Heart right ventricle (tissue), 16 donors: ENCODE measurements at regions not wholly inside any gene's neighbourhood (a gene's known extent, or its start where the extent isn't known, plus 50 kb on each side); places are given as distances from the start of the nearest gene placed in this dataset.
"Not testable (repeated sequence)": the region's sequence is repeated elsewhere in the genome, so short reads cannot be mapped to it uniquely, and the experiment has no call there.

Experiments
- ATAC-seq, 8 donors: fragments of 200-7000 bp; cut with Tn5 transposase; one replicate each; pipeline ENCODE4 v1.9.1; 2020; ENCODE audit warnings: mild to moderate bottlenecking in 8 of 8, moderate library complexity in 8 of 8, moderate number of reproducible peaks in 1 of 8
- DNase-seq, 2 donors: peaks; one replicate each; pipeline ENCODE4 v3.0.0-alpha.2; 2020
- H3K27ac ChIP-seq, 10 donors: fragments of 200-600 bp; sonication (generic) in 2 of 10; one replicate each; pipeline versions ENCODE4 v1.5.0 to v1.8.0; 2020 to 2022; ENCODE audit warnings: mild to moderate bottlenecking in 3 of 10
- H3K27me3 ChIP-seq, 7 donors: fragments of 200-600 bp; one replicate each; pipeline ENCODE4 v1.8.0; 2021 to 2022; ENCODE audit warnings: mild to moderate bottlenecking in 2 of 7
- H3K36me3 ChIP-seq, 9 donors: fragments of 200-600 bp; sonication (generic) in 1 of 9; one replicate each; pipeline versions ENCODE4 v1.5.0 to v1.8.0; 2020 to 2022; ENCODE audit warnings: mild to moderate bottlenecking in 2 of 9
- H3K4me1 ChIP-seq, 9 donors: fragments of 200-600 bp; sonication (generic) in 1 of 9; one replicate each; pipeline versions ENCODE4 v1.5.0 to v1.8.0; 2020 to 2022; ENCODE audit warnings: mild to moderate bottlenecking in 4 of 9
- H3K4me3 ChIP-seq, 10 donors: fragments of 200-600 bp; sonication (generic) in 2 of 10; one replicate each; pipeline versions ENCODE4 v1.5.0 to v1.8.0; 2020 to 2022; ENCODE audit warnings: mild to moderate bottlenecking in 7 of 10, moderate library complexity in 2 of 10
- H3K9me3 ChIP-seq, 11 donors: fragments of 200-600 bp in 10 of 11; sonication (generic) in 2 of 11; one replicate each; pipeline versions ENCODE4 v1.5.0 to v1.8.0; 2013 to 2022; ENCODE audit warnings: mild to moderate bottlenecking in 2 of 11, control low read depth in 1 of 11, moderate library complexity in 1 of 11
- WGBS, 2 donors: extraction: QIAGEN DNeasy Blood & Tissue Kit; methylation state at CpG; one replicate each; pipeline ENCODE4 v1.1.7; 2013; ENCODE audit warnings: inconsistent platforms in 1 of 2; 5-methylcytosine and 5-hydroxymethylcytosine counted together
- intact Hi-C, 10 donors: fragments of 100-400 bp; cut with DNase I; formaldehyde crosslinking; loops; one replicate each; pipeline versions ENCODE4 v1.11.1 to v1.14.2; 2022
- TF ChIP-seq, protein P1 (sequence below), 9 donors: fragments of 200-600 bp; sonication (generic) in 2 of 9; IDR thresholded peaks; one replicate each; pipeline versions ENCODE4 v1.5.0 to v1.8.0; 2021 to 2022; ENCODE audit warnings: antibody characterized with exemption in 9 of 9, mild to moderate bottlenecking in 5 of 9, moderate library complexity in 1 of 9
- donor health status: Arrhythmogenic right ventricular cardiomyopathy.
- donor health status: ischemic (EF 13 %, LVEDD 7.1; RV severe dilation, severe dysfunction).
- donor health status: healthy with polysubstance abuse.
- donor health status: DM: no; HTN: yes; CAD: no.
- donor health status: DM: no; HTN: no; CAD: no.
- donor health status: ischemic (EF 25% LVEDD 6.9; RV normal size, moderate dysfunction).
- donor health status: ischemic (EF 25% LVEDD 5.7; RV mildly dilated, moderate dysfunction).
- donor health status: healthy.
- donor health status: DM: yes; HTN: yes; CAD: no.
- donor health status: Ischemic cardiomyopathy.
- donor health status: ischemic (EF 35%, LVEDD 5.7; RV mildly dilated, moderate dysfunction).
- donor health status: nonischemic (EF 11% LVEDD 7.7; RV severe dilation, severe dysfunction).
- donor health status: DM: yes; HTN: yes; CAD: no.
- donor health status: PGD.
- donor health status: ischemic (EF 29% LVEDD 5.4; RV normal size, mild dysfunction).
- donor health status: nonischemic (EF 23%, LVEDD 6.1; RV moderate dilation, normal function).

DNA sequence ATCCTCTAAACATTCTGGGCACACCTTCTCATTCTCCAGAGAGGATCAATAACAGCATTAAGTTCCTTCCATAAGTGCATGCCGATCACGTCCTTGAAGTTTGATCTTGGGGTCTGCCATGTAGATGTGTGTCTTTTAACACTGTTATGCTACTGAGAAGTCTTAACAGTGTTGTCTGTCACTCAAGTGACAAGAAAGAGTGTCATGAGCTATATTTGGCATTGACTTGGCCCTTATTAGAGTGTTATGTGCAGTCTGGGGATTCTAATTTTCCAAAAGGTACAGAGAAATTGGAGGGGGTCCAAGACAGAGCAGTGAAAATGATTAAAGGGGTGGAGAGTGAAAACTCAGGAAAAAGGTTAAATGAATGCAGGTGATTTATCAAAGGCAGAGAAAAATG lies 107.1 kb upstream of the OPCML start:
- intact Hi-C loops = loop anchor here in 1 of 10 donors (5.0 kb wide), 1 partner anchor 183 kb away; no protein-coding TSS in a partner anchor
- TF ChIP-seq, protein P1, sequence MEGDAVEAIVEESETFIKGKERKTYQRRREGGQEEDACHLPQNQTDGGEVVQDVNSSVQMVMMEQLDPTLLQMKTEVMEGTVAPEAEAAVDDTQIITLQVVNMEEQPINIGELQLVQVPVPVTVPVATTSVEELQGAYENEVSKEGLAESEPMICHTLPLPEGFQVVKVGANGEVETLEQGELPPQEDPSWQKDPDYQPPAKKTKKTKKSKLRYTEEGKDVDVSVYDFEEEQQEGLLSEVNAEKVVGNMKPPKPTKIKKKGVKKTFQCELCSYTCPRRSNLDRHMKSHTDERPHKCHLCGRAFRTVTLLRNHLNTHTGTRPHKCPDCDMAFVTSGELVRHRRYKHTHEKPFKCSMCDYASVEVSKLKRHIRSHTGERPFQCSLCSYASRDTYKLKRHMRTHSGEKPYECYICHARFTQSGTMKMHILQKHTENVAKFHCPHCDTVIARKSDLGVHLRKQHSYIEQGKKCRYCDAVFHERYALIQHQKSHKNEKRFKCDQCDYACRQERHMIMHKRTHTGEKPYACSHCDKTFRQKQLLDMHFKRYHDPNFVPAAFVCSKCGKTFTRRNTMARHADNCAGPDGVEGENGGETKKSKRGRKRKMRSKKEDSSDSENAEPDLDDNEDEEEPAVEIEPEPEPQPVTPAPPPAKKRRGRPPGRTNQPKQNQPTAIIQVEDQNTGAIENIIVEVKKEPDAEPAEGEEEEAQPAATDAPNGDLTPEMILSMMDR (IDR thresholded peaks at IDR 0.05) = no peak
- Histone ChIP-seq H3K27ac (no peak overlapping the region), H3K4me1 (no peaks in the 10 kb centered on the region), H3K9me3 (no peaks in the 10 kb centered on the region), H3K36me3 (no peaks in the 10 kb centered on the region), H3K4me3 (no peak overlapping the region), H3K27me3 (peaks cover 0 to 8% (median 0%) of the 10 kb centered on the region in 7 donors)
- DNase-seq = no peak
- 43 to 65% methylated on average over 2 of the region's 2 CpGs for WGBS, 2 donors
- peak in 3 of 8 donors; percentile 46 to 68 (median 65) for ATAC-seq

DNA sequence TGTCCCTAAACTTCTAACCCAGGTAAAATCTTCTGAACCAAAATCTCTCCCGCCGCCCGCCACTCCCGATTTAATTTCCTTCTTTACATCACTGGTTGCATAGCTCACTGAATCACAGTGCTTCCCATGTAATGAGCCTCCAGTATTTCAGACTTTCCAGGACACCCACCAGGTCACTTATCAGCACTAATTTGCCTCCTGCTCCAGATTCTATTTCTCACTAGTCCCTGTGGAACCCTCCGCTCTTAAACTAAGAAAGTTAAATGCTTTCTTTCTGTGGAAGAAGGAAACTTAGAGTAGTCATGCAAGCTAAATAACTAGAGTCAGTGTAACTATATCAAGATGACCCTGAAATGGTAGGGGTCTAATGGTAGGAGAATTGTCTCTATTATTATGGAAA lies 106.6 kb upstream of the OPCML start:
- intact Hi-C loops = loop anchor here in 1 of 10 donors (5.0 kb wide), 1 partner anchor 183 kb away; no protein-coding TSS in a partner anchor
- TF ChIP-seq, protein P1 (IDR thresholded peaks at IDR 0.05) = no peak
- WGBS, 2 donors = 84 to 85% methylated on average over 5 of the region's 5 CpGs
- DNase-seq (no peak), ATAC-seq (no peak)
- Histone ChIP-seq H3K27ac (no peak overlapping the region), H3K4me1 (no peaks in the 10 kb centered on the region), H3K4me3 (no peak overlapping the region), H3K27me3 (peaks cover 0 to 9% (median 0%) of the 10 kb centered on the region in 7 donors), H3K36me3 (no peaks in the 10 kb centered on the region), H3K9me3 (no peaks in the 10 kb centered on the region)

DNA sequence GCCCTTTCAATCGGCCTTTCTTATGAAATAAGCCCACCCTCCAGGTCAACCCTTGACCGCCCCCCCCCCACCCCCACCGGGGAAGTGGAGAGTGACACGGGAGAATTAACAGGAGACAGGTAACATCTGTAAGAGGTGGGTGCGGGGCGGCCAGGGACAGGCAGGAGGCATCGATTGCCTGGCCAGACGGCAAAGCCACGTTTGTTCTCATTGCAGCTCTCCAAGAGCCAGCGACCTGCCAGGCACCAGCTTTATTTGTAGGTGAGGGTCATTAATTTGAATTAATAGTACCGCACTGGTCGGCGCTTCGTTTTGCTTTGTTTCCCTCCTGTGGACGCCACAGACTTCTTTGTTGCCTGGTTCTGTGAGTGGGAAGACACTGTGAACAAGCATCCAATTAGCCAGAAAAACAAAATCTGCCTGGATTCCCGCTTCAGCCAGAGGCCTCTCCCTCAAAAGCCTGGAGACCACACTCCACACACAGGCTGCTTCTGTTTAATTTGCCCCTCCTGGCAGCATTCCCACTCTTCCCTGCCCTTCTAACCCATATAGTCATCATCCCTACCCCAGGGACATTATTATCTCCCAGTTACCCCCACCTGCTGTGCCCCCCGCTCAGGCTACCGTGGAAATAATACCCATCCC lies 104.5 kb upstream of the OPCML start:
- no peaks in the 10 kb centered on the region for H3K9me3 ChIP-seq
- no peaks in the 10 kb centered on the region for H3K4me1 ChIP-seq
- TF ChIP-seq, protein P1 (IDR thresholded peaks at IDR 0.05) = no peak
- H3K27ac ChIP-seq = no peak overlapping the region
- intact Hi-C loops = loop anchor here in 1 of 10 donors (5.0 kb wide), 1 partner anchor 185 kb away; no protein-coding TSS in a partner anchor
- no peak for ATAC-seq
- H3K27me3 ChIP-seq = peaks cover 0 to 10% (median 0%) of the 10 kb centered on the region in 7 donors
- H3K36me3 ChIP-seq = no peaks in the 10 kb centered on the region
- no peak for DNase-seq
- no peak overlapping the region for H3K4me3 ChIP-seq
- WGBS, 2 donors = 56 to 64% methylated on average over 18 of the region's 18 CpGs

DNA sequence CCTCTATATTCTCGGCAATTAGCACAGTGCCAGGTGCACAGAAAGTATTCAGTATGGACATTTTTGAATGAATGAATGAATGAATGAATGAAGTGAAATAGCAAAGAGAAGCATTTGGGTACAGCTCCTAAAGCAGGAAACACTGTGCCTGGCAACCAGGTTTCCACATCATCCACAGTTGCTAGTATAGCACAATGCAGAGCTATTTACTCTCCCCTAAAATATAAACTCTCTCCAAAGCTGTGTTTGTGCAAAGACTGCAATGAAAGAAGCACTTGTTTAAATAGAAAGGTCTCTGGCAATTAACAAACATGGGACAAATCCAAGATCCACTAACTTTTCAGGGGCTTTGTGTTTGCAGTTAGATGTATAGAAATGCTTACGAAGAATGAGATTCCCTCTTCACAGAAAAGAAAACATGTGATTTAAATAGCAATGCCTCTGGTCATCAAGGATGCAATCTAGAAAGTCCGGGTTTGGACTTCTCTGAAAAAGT lies 103.0 kb upstream of the OPCML start:
- TF ChIP-seq, protein P1 (IDR thresholded peaks at IDR 0.05) = no peak
- no peak overlapping the region for H3K4me3 ChIP-seq
- DNase-seq (no peak), ATAC-seq (no peak)
- no peaks in the 10 kb centered on the region for H3K9me3 ChIP-seq
- H3K4me1 ChIP-seq = no peaks in the 10 kb centered on the region
- no peak overlapping the region for H3K27ac ChIP-seq
- intact Hi-C loops = loop anchor here in 1 of 10 donors (5.0 kb wide), 1 partner anchor 187 kb away; no protein-coding TSS in a partner anchor
- WGBS, 2 donors = 65% methylated on average over 3 of the region's 3 CpGs
- H3K27me3 ChIP-seq = peaks cover 0 to 10% (median 0%) of the 10 kb centered on the region in 7 donors
- no peaks in the 10 kb centered on the region for H3K36me3 ChIP-seq

DNA sequence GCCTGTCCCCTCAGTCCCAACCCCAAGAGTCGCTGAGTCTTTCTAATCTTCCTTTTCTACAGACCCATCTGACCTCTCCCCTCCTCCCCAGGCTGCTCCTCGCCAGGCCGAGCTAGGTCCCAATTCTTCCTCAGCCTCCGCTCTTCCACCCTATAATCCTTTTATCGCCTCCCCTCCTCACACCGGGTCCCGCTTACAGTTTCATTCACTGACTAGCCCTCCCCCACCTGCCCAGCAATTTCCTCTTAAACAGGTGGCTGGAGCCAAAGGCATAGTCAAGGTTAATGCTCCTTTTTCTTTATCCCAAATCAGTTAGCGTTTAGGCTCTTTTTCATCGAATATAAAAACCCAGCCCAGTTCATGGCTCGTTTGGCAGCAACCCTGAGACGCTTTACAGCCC lies 96.1 kb upstream of the OPCML start:
- not testable (repeated sequence) for H3K9me3 ChIP-seq, H3K4me3 ChIP-seq, DNase-seq, H3K27me3 ChIP-seq, H3K27ac ChIP-seq, H3K36me3 ChIP-seq, H3K4me1 ChIP-seq, ATAC-seq
- intact Hi-C loops = loop anchor here in 1 of 10 donors (10.0 kb wide), 1 partner anchor 196 kb away; no protein-coding TSS in a partner anchor
- 65 to 70% methylated on average over 10 of the region's 11 CpGs for WGBS, 2 donors
